PFSK-1 (cell line): ENCODE measurements at regions not wholly inside any gene's neighbourhood (a gene's known extent, or its start where the extent isn't known, plus 50 kb on each side); places are given as distances from the start of the nearest gene placed in this dataset.

Experiments used
- FOXP2 ChIP-seq: optimal IDR thresholded peaks from 2 replicates; pipeline ENCODE3; 2011; ENCODE audit warnings: borderline replicate concordance, control low read depth, inconsistent platforms; ENCODE audit not compliant: insufficient read depth; ENCODE audit errors: extremely low read length, extremely low read depth
- POLR2AphosphoS5 ChIP-seq: IDR thresholded peaks from 2 replicates; pipeline ENCODE4 v1.6.1; 2012; ENCODE audit warnings: low read depth, mild to moderate bottlenecking, control low read depth, low read length, moderate library complexity
- SIN3A ChIP-seq: IDR thresholded peaks from 2 replicates; pipeline ENCODE4 v1.6.1; 2012; ENCODE audit warnings: mild to moderate bottlenecking, low read length, moderate library complexity, borderline replicate concordance; ENCODE audit not compliant: insufficient read depth
- TAF1 ChIP-seq: IDR thresholded peaks from 2 replicates; pipeline ENCODE4 v1.6.1; 2012; ENCODE audit warnings: low read length, control low read depth, borderline replicate concordance; ENCODE audit not compliant: insufficient read depth
- TF ChIP-seq, protein P1 (sequence below), 2 experiments: IDR thresholded peaks; 2 replicates each; pipeline versions ENCODE4 v1.6.1 to v1.8.0; 2011 to 2012; ENCODE audit warnings: low read depth in 2 of 2, low read length in 2 of 2, control low read depth in 1 of 2, inconsistent platforms in 1 of 2, mild to moderate bottlenecking in 1 of 2, moderate library complexity in 1 of 2; ENCODE audit not compliant: insufficient read depth in 1 of 2

GRCh38 chr18:29087616-29088246 lies 910.8 kb upstream of the CDH2 start:
- TF ChIP-seq POLR2AphosphoS5 (no peak), SIN3A (no peak), TAF1 (no peak), FOXP2 (no peak)
- TF ChIP-seq, protein P1, sequence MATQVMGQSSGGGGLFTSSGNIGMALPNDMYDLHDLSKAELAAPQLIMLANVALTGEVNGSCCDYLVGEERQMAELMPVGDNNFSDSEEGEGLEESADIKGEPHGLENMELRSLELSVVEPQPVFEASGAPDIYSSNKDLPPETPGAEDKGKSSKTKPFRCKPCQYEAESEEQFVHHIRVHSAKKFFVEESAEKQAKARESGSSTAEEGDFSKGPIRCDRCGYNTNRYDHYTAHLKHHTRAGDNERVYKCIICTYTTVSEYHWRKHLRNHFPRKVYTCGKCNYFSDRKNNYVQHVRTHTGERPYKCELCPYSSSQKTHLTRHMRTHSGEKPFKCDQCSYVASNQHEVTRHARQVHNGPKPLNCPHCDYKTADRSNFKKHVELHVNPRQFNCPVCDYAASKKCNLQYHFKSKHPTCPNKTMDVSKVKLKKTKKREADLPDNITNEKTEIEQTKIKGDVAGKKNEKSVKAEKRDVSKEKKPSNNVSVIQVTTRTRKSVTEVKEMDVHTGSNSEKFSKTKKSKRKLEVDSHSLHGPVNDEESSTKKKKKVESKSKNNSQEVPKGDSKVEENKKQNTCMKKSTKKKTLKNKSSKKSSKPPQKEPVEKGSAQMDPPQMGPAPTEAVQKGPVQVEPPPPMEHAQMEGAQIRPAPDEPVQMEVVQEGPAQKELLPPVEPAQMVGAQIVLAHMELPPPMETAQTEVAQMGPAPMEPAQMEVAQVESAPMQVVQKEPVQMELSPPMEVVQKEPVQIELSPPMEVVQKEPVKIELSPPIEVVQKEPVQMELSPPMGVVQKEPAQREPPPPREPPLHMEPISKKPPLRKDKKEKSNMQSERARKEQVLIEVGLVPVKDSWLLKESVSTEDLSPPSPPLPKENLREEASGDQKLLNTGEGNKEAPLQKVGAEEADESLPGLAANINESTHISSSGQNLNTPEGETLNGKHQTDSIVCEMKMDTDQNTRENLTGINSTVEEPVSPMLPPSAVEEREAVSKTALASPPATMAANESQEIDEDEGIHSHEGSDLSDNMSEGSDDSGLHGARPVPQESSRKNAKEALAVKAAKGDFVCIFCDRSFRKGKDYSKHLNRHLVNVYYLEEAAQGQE (IDR thresholded peaks at IDR 0.05; ENCODE audit: insufficient read depth in 1 of 2, low read depth in 2 of 2, low read length in 2 of 2) = no peak
